Renal cortex interstitium (tissue), 11 donors: ENCODE measurements at regions not wholly inside any gene's neighbourhood (a gene's known extent, or its start where the extent isn't known, plus 50 kb on each side); places are given as distances from the start of the nearest gene placed in this dataset.
"Not testable (repeated sequence)": the region's sequence is repeated elsewhere in the genome, so short reads cannot be mapped to it uniquely, and the experiment has no call there.

Experiments used
- DNase-seq, 11 donors: peaks; one replicate each; pipeline ENCODE4 v3.0.0-alpha.2; 2013; ENCODE audit warnings: low read depth in 9 of 11, low spot score in 4 of 11; ENCODE audit errors: extremely low read depth in 1 of 11

DNA sequence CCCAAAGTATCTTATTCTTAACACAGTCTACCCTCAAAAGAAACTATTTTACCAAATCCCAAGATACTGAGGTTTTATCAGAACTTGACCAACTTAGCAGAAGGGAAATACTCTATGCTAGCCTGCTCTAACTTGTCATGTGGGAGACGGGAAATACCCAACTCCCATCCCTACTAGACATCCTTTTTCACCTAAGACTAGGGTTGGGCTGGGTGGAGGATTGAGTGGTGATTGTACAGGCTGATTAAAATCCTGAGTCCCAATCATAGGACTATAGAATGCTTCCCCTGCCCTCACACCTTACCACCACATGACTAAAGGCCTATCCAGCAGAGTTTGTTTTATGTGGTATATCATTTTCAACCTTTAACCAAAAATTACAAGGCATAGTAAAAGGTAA, 786.5 kb downstream of the TAF11L14 start:
- no peak for DNase-seq

DNA sequence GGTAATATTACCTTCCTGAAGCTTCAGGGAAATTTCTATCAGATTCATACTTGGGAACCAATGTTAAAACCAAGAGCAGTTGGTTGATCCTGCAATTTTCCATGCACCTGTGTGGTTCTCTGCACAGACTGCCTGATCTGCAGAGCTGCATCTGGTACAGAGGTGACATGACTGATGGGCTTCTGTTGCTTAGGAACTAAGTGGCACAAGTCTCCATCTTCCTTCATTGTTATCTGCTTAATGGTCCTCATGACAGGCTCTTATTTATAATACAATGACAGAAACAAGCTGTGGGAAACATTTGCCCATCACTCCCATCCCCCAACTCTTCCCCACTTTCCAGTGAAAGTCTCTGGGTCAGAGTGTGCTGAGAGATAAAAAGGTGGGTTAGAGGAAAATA, 799.1 kb downstream of the TAF11L14 start:
- DNase-seq: no peak

DNA sequence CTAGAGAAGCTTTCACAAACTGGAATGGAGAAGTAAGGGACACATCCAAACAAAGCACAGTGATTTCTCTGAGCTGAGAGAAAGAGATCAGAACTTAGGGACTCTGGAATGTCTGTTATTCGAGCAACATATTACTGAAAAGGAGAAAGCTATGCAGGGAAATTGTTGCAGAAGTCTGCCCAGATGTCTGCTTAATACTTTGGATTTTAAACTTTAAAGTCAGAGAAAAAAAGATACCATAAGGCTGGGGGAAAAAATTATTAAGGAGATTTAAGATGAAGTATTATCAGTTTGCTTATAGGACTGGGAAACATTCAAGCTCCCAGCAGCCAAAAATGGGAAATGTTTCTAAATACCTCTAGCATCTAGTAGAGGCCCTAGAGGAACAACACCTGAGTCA, 803.9 kb downstream of the TAF11L14 start:
- DNase-seq: no peak

DNA sequence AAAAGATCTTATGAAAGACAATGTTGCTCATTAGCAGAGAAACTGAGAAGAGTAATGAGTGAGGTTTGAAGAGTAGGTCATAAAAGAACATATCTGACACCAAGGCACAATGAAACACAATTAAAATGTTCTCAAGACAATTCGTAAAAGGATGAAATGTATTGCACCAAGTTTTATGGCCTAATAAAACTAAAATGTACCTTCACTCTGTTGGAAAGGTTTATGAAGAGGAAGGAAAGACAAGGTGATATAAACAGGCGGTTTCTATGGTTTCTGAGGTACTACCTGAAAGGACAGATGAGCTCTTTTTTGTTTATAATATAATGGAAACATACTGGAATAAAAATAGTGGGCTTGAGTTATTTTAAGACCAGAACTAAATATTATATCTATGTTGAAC, 821.3 kb downstream of the TAF11L14 start:
- DNase-seq: no peak

DNA sequence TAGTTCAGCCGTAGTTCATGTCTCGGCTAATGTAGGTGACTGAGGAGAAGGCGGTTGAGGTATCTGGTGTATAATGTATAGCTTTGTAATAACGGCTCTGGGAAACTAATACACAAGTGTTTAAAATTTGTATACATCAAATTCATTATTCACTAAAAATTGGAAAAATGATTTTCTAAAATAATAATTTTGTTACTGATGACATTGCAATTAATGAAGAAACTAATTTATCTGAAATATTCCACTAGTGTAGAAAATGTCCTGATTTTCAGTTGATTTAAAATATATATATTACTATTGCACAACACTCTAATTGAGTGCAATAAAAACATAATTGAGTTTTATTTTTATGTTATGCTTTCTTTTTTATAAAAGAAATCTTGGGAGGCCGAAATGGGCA, 823.0 kb downstream of the TAF11L14 start:
- no peak for DNase-seq

DNA sequence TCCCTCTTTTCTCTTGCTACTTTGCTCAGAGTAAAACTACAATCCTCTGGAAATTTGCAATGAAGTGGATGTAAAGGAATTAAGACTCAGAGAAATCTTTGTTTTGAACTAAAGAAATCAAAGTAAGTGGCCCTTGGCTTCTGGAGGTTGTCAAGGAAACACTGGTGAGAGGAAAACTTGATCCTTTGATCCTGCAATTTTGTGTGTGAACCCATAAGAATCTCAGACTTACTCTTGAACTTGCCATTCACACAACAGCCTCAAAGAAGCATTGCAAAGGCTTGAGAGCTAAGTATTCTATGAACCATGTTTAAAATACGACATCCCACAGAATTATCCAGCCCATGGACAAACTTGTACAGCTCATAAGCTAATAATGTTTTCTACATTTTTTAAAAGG, 827.5 kb downstream of the TAF11L14 start:
- DNase-seq: no peak

DNA sequence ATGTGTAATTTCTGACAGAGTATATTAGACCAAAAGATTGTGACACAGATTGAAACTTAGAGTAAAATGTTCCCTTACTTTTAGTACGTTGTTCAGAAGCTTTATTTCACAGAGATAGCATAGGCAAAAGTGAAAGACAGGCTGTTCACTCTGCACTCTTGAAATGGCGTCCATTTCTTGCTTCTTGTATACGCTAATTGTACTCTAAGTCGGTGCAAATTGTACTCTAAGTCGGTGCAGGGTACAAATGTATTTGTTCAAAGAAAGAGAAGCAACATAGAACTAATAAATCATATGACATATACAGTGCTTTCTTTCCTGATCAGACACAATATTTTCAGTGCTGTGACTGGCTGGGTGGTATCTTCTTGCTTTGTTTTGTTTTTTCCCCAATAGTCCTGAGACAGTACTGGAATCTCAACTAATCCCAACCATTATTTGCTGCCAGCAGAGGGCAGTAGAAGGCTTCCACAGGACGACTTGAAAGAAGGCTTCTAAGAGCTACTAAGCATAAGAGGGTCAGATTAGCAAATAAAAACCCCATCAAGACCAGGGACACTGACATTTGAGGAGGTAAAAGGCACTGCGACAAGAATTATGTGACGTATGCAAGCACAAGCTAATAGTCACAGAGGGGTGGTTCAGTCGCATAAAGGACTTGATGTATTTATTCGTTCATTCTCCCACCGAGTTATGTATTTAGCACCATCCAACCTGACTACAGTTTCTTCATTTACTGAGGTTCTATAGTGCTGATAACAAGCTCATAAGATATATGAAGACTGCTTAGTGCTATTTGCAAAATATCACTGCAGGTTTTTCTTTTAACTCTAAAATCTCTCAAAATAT, 831.8 kb downstream of the TAF11L14 start:
- peak; percentile 36 to 67 (median 49) for DNase-seq

DNA sequence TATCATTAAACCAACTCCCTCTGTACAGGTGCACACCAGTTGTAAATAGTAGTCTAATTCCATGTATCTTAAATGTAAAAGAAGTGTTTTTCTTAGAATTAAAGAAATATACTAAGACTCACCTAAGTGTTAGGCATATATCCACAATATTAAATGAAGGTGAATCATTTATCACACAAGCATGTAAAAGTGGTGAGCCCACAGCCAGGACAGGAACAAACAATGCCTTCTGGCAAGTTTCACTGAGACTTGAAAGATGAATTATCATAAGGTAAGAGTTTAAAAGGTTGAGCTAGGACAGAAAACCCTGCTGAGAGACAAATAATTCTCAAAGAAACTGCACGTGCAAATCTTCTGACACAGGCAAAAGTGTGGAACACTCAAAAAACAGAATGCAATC, 832.5 kb downstream of the TAF11L14 start:
- DNase-seq: no peak

DNA sequence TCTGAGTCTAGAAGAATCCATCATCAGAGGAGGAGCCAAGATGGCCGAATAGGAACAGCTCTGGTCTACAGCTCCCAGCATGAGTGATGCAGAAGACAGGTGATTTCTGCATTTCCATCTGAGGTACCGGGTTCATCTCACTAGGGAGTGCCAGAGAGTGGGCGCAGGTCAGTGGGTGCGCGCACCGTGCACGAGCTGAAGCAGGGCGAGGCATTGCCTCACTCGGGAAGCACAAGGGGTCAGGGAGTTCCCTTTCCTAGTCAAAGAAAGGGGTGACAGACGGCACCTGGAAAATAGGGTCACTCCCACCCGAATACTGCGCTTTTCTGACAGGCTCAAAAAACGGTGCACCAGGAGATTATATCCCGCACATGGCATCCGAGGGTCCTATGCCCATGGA, 837.5 kb downstream of the TAF11L14 start:
- not testable (repeated sequence) for DNase-seq

DNA sequence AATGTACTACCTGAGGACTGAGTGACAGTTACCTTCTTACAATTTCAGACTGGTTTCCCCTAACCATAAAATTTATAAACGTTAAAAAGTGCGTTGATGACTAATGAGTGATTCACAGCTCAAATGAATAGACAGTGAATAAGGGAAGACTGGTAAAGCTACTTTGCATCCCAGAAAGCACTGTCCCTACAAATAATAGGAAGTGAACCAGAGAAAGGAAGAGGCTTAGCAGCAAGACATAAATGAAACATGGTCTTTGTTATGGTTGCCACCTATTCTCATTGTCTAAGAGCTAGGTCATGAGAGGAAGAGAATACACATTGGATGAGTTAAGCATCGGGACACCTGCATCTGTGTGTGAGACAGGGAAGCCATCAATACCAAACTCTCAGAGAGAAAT, 849.2 kb downstream of the TAF11L14 start:
- DNase-seq: no peak

DNA sequence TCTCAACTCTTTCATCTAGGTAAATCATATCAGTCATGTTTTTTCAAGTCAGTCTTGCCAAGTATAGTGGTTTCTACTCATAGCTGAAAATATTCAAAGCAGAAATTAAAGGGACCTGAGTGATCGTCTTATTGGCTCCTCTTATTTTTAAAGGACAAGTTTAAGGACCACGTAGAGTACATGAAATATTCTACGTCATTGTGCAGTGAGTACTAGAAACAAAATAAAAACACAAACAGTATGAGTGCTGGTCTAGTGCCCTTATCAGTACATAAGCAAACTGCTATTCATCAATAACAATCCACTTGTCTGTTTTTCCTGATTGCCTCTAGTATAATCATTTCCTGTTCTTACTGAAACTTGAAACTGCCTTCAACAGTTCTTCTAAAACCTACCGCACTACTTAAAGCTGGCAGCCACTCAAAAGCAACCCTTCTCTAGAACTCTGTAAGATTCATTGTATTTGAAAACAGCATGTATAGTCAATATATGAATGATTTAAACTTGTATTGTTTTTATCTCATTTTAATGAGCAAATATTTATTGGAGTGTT, 853.7 kb downstream of the TAF11L14 start:
- DNase-seq: no peak

DNA sequence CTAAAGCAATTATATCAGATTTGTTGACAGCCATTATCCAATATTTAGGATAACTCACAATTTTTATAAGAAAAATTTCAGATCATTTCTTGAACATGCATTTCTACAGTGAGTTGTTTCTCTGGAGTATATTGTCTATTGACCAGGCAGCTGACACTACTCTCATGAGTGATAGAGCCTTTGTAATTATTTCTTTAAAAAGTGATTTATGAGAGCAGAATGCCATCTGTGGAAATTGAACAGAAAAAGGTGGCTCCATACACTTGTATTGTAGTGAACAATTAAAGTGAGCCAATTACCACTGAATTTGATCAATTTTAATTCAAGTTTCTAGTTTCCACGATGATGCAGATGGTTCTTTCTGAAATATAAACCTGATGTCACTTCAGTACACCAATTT, 855.4 kb downstream of the TAF11L14 start:
- no peak for DNase-seq

DNA sequence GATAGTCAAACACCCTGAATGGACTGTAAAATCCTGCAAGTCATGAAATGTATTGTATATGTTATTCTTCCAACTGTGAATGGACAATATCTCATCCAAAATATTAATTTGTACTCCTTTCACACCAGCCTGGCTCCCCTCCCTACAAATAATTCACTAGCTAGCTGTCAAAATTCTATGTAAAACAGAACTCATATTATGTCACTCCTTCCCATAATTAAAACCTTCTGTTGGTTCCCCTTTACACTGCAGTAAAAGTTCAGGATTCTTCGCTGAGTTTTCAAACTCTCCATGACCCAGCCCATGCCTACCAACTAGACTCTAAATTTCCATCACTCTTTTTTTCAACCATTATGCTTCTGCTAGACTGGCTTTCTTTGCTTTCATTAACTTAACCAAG, 857.1 kb downstream of the TAF11L14 start:
- no peak for DNase-seq

DNA sequence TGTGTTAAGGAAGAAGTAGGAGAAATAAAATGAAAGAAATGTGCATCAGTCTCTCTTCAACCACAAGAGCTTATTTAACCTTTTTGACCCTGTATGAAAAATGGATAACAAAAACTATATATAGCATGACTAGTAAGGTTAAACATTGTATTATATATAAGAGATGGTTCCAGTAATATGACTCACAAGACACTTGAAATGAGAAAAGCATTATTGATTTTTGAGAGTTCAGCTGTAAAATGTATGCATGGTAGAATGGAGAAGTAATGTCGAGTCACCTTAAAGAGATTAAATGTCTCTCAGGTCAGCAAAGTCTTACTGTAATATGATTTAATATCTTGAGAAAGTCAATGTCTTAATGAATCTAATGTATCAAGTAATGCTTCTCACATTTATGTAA, 860.9 kb downstream of the TAF11L14 start:
- no peak for DNase-seq

DNA sequence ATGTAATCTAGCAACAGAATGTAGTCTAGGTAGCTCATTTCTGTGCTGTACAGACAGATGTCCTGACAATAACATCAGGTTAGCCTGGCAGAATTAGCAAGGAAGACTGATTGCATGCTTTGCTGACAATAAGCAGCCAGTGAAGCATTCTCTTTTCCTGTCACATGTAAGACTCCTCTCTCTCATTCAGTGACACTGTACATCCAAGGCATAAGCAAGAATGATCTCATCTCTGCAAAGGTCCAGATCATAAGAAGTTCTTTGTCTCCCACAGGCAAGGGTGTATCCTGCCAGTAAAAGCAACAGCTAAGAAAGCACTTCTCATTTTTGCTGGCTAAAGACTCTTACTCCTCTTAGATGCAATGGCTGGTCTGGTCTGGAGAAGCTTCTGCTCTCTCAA, 861.8 kb downstream of the TAF11L14 start:
- no peak for DNase-seq

DNA sequence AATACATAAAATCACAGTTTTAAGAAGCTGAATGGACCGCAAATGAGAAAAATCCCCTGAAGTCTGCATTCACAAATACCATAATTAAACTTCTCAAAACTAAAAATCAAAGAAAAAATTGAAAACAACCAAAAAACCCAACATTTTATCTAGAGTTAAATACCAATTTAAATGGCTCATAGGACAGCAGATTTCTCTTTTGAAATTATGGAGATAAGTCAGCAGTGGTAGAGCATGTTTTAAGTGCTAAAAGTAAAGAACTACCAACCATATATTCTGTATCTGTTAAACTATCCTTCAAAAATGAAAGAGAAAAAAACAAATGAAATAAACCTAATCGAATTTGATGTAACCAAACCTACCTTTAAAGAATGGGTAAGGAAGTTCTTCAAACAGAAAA, 862.8 kb downstream of the TAF11L14 start:
- DNase-seq: no peak

DNA sequence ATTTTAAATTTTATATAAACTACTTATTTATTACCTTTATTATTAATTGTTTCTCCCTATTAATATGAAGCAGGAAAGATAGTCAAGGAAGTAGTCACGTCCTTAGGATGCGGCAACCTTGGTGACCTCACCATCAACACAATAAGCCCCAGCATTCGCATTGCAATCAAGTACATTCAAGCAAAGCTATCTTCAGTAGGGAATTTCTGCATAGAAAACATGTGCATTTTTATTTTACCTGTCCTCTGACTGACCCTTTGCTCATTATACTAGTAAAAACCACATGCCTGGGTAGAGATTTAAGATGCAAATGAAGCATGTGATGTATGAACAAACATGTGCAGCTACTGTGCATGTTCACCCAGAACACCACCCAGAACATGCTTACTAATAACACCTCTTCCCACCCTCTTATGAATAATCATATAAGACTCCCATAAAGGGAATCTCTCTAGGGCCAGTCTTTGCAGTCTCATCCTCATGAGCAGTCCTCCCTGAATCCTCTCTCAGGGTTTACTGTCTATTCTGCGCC, 869.6 kb downstream of the TAF11L14 start:
- no peak for DNase-seq

DNA sequence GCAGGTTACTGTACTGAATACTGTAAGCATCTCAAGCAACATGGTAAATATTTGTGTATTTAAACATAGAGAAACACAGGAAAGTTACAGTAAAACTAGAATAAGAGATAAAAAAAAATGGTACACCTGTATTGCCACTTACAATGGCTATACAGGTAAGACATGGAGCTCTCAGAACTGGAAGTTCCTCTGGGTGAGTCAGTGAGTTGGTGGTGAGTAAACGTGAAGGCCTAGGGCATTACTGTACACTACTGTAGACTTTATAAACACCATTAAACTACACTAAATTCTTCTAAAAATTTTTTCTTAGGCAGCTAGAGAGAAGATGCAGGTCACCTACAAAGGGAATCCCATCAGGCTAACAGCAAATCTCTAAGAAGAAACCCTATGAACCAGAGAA, 872.9 kb downstream of the TAF11L14 start:
- no peak for DNase-seq

DNA sequence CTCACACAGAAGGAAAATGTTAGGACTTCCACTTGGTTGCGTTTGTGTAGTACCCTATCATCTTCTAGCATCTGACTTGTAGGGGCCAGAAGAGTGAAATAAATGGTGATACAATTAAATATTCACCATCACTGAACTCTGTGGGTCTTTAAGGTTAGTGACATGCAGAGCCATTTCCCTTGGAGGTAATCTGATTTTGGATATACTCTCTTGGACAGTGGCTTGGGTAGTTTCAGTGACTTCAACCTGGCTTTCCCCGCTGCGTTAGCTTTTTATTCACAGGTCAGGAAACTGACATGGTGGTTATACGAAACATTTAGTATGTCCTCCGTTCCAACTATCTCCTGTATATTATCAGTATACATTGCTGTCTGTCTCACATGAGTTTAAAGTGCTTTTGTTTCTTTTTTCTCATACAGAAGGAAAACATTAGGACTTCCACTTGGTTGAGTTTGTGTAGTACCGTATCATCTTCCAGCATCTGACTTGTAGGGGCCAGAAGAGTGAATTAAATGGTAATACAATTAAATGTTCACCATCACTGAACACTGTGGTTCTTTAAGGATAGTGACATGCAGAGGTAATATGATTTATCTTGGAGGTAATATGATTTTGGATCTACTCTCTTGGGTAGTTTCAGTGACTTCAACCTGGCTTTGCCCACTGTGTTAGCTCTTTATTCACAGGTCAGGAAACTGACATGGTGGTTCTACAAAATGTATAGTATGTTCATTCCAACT, 883.6 kb downstream of the TAF11L14 start:
- DNase-seq: no peak

DNA sequence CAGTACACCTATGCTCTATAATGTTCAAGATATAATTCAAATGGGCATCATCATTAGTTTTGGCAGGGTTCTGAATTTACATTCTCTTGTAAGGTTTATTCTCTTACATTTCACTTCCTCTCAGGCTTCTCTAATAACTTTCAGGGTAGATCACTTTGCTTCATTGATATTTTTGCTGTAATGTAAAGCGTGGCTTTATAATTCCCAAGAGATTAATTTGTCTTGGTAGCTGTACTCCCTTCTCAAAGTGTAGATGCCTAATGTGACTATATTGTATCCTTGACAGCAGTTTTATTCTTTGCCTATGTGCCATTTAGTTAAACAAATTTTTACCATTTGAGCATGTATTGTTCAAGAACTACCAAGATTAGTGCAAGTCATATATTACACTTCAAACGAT, 889.1 kb downstream of the TAF11L14 start:
- DNase-seq: no peak
